CD4-positive, alpha-beta T cell treated with Interferon gamma for 1 hour (primary cell): ENCODE measurements at regions not wholly inside any gene's neighbourhood (a gene's known extent, or its start where the extent isn't known, plus 50 kb on each side); places are given as distances from the start of the nearest gene placed in this dataset.
"Not testable (repeated sequence)": the region's sequence is repeated elsewhere in the genome, so short reads cannot be mapped to it uniquely, and the experiment has no call there.

ENCODE experiments used
- DNase-seq: peaks from one replicate; pipeline ENCODE4 v3.0.0-alpha.2; 2020

- no peak for DNase-seq
These were observed 136.0 kb upstream of the FAM20C start for GRCh38 chr7:56291-56913.

- no peak for DNase-seq
These were observed 135.3 kb upstream of the FAM20C start for GRCh38 chr7:57071-57470.

- no peak for DNase-seq
These were observed 134.7 kb upstream of the FAM20C start for GRCh38 chr7:57482-58255.

DNA sequence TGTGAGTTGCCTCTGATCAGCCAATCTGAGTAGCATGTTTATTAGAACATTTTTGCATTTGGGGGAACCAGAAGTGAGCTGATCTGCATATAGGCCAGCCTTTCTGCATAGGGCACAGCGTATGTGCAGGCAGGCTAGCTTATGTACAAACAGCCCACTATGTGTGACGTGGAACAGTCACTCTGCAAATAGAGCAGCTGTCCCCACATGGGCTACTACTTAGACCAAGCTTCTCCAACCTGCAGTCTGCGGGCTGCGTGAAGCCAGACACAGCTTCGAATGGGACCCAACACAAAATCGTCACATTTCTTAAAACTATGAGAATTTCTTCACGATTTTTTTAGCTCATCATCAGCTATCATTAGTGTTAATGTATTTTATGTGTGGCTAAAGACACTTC lies 134.1 kb upstream of the FAM20C start:
- no peak for DNase-seq

GRCh38 chr7:59079-60016 lies 133.0 kb upstream of the FAM20C start:
- DNase-seq, result no peak

DNA sequence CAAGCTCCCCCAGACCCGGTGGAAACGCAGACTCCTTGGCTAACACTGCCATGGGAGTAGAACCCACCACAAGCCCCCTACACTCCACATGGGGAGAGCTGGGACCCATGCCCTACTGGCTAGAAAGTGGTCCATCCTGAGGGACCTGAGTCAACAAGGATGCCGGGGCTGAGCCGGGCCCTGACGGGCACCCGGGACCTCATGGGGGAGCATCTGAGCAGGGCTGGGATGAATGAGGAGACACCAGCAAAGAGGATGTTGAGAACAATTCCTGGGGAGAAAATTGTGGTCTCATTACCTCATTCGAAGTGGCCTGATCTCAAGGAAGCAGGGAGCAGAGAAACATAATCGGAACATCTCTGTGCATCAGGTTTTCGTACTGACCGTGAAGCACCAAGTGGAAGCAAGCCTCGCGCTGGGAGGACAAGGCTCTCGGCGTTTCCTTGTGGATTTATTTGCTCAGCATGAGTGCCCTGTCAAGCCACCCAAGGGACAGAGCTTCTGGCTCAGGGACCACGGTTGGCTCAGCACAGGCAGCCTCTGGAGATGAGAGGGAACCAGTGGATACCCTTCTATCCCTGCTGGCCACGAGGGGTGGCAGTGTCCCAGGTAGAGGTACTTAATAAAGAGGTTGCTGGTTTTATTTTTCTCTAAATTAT lies 132.2 kb upstream of the FAM20C start:
- DNase-seq, result no peak

- no peak for DNase-seq
These were observed 131.7 kb upstream of the FAM20C start for GRCh38 chr7:60706-61105.

DNA sequence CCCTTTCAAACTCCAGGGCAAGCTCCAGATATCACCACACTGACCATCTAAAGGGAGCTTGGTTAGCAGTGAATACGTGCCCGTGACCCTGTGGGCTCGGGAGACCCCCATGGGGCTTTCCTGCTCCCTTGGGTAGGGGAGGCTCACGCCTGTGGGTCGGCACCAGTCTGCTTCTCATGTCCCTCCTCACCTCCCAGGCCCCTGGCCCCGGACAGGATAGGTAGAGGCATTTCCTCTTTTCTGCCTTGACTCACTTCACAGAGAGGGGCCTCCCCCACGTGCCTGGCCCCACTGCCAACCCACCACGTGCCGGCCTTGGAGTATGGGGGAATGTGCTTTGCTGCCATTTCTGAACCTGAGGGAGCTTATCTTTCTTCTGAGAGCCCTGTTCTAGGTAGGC lies 131.3 kb upstream of the FAM20C start:
- no peak for DNase-seq

DNA sequence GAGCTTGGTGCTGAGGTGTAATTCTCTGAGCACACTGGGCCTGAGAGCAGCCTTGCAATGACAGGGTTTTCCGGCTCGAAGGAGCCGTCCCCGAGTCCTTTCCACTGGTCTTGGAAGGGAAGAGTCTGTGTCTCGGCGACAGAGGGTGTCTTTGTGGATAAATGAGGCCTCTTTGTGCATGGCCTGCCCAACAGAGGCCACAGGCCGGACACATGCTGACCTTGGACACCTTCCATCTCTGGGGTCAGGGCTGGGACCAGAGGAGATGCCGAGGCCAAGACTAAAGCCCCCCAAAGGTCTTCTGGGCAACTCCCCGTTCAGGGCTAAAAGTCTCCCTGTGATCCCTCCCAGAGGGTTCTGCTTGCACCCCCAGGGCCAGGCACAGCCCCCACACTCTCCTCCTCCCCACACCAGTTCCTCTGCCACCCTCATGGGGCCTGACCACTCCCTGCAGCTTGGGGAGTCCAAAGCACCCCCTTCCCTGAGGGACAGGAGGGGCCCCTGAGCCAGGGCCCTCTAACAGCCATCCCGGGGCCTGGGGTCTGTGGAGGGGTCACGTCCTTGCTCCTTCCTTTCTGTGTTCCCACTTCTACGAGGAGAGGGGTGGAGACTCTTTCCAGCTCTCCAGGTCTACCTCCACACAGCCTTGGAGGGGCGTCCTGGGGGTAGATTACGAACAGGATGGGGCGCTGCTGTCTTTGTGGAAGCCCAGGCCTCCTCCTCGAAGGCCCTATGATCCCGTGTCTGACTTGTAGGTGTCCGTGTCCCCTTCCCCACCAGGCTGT lies 130.6 kb upstream of the FAM20C start:
- no peak for DNase-seq

GRCh38 chr7:62361-63116 lies 129.8 kb upstream of the FAM20C start:
- no peak for DNase-seq

DNA sequence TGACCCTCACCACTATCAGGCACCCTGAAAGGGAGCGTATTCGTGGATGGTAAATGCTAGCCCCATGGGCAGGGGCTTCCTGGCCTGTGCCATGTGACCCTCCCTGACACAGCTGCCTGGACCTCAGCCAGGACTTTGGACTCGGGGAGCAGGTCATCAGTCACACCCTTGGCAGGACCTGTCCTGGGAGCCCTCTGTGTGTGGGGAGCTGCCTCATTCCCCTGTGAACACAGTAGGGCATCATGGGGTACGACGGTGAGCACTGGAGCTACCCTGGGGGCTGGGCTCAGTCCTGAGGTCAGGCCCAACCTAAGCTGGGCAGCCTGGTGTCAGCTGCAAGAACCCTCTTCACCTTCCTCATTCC lies 129.3 kb upstream of the FAM20C start:
- no peak for DNase-seq

- no peak for DNase-seq
These were observed 128.8 kb upstream of the FAM20C start for GRCh38 chr7:63521-64021.

DNA sequence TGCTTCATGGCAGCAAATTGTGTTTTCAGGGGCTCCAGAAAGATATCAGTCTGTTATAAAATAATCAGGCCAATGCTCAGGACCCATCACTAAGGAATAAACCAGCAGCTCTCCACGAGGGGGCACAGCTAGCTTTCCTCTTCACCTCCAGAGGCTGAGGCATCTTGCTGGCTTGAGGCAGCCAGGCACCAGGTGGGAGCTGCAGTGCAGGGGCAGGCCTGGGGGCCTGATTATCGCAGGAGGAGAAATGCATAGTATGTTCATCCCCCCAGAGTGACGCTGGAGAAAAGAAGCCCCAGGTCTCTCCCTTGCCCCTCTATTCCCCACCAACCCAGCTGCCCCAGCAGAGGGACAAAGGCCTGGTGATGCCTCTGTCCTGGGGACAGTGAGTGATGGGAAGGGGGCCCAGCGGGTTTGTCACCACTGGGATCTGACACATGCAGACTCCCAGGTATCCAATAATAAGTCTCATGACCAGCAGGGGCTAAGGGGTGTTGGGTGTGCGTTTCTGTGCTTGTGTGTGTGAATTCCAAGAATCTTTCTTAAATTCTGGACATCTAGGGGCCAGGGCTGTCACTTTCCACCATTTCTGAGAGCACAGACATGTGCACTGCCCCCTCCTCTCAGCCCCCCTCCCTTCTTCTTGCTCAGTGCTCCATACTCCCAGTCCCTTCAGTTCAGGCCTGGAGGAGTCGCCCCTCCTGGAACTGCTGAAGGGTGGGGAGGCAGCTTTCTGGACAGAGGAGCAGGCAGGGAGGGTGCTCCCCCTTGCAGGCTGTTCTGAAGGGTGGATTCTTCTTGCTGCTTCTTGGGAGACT lies 128.1 kb upstream of the FAM20C start:
- no peak for DNase-seq

- DNase-seq, result no peak
These were observed 127.4 kb upstream of the FAM20C start for GRCh38 chr7:64916-65341.

DNA sequence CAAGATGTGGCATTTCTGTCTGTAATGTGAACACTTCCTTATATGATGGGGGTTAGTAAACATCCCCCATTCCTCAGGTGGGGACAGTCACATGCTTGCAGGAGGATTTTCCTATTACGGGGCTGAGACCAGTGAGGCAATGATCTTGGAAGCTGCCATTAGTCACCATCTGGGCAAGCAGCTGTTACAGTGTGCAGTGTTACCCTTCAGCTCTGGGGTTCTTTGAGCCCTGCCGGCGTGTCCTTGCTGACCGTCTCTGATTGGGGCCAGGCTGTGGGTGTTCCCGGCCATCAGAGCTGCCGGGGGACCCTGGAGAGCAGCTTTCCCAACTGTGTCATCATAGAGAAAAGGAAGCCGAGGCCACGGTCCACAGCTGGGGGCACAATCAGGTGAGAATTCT lies 126.8 kb upstream of the FAM20C start:
- DNase-seq, result no peak

GRCh38 chr7:66296-66695 lies 126.1 kb upstream of the FAM20C start:
- DNase-seq, result no peak

DNA sequence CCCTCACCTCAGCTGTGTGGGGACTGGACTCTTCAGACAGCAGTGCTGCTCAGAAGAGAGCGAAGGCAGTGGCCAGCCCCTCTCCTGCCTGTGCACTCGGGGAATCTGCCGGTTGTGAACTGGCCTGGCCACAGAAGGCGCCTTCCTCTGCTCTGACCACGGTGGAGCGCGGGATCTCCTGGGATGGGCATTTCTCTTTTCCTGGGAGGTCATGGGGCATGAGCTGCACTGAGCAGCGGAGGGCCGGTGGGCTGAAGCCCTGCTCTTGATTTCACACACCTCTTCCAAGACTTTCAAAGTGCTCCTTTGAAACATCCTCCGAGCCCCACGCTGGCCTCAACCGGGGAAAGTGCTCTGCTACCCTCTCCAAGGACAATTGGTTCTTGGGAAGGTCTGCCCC lies 125.6 kb upstream of the FAM20C start:
- DNase-seq, result no peak

DNA sequence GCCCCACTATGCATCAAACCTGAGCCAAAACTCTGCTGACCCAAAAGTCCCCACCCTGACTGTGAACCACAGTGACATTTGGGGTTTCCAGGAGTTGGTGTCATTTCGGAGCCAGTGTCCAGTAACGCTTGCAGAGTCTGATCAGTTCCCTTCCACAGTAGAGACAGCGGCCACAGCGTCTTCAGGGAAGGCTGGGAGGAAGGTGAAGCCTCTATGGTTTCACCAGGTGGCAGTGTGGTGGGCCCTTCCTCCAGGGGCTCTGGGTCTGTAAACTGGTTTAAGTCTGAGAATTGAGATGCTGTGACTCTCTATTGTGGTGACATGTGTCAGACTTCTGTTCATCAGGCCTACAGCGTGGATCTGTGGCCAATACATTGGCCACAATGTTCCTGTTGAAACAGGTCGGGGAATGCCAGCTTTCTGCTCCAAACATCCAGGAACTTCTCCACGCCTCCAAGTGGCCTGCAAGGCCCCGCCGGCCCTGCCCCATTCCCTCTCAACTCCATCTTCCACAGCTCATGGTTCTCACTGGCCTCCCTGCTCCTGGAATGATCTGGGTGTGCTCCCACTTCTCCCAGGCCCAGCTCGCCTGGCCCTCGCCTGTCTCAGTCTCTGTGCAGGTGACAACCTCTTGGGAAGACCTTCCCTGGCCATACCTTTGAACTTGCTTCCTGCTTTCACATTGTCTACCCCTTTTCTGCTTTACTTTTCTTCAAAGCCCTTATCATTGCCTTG lies 124.5 kb upstream of the FAM20C start:
- no peak for DNase-seq

- DNase-seq, result no peak
These were observed 123.7 kb upstream of the FAM20C start for GRCh38 chr7:68629-69028.

- not testable (repeated sequence) for DNase-seq
These were observed 123.3 kb upstream of the FAM20C start for GRCh38 chr7:69052-69451.
